HEK293 (cell line): ENCODE measurements at regions not wholly inside any gene's neighbourhood (a gene's known extent, or its start where the extent isn't known, plus 50 kb on each side); places are given as distances from the start of the nearest gene placed in this dataset.

ENCODE experiments used
- CTCF ChIA-PET: fragments of 350-600 bp; formaldehyde crosslinking; extraction: SDS; loops from one replicate; lab custom pipeline; 2021; ENCODE audit warnings: antibody characterized with exemption; lab: Yijun Ruan, JAX
- POLR2A ChIA-PET: fragments of 300-600 bp; formaldehyde crosslinking; extraction: SDS; loops from one replicate; lab custom pipeline; 2020; ENCODE audit warnings: antibody characterized with exemption, inconsistent platforms; lab: Yijun Ruan, JAX
- H3K27ac ChIP-seq: fragments of 200-500 bp; sonication (Bioruptor generic); 2 replicates; pipeline ENCODE4 v1.5.1; 2014; ENCODE audit warnings: low read depth, low read length, control low read depth, inconsistent platforms; ENCODE audit errors: extremely low read depth
- H3K36me3 ChIP-seq, 2 experiments: fragments of 200-500 bp in 1 of 2; sonication (Bioruptor generic) in 1 of 2; 1 replicate in 1 of 2; 2 replicates in 1 of 2; pipeline ENCODE4 v1.5.1; 2014 to 2017; ENCODE audit warnings: inconsistent platforms in 2 of 2, low read length in 2 of 2; ENCODE audit not compliant: control insufficient read depth in 2 of 2, insufficient read depth in 1 of 2
- H3K4me1 ChIP-seq: fragments of 200-500 bp; sonication (Bioruptor generic); 2 replicates; pipeline ENCODE4 v1.5.1; 2014; ENCODE audit warnings: mild to moderate bottlenecking, low read length, inconsistent platforms; ENCODE audit not compliant: control insufficient read depth, insufficient read depth
- H3K4me3 ChIP-seq: 2 replicates; pipeline ENCODE4 v1.5.1; 2011; ENCODE audit warnings: low read depth, mild to moderate bottlenecking, control low read depth, low read length, moderate library complexity
- H3K9me3 ChIP-seq: fragments of 200-500 bp; sonication (Bioruptor generic); 2 replicates; pipeline ENCODE4 v1.5.1; 2014; ENCODE audit warnings: low read depth, low read length, inconsistent platforms; ENCODE audit not compliant: control insufficient read depth, insufficient read depth
- ATF2 ChIP-seq: fragments of 450-650 bp; formaldehyde crosslinking; IDR thresholded peaks from 2 replicates; pipeline ENCODE4 v1.5.1; 2016; ENCODE audit warnings: missing biosample characterization, missing genetic modification characterization, low read depth
- BCL11B ChIP-seq: fragments of 450-650 bp; formaldehyde crosslinking; IDR thresholded peaks from 2 replicates; pipeline ENCODE4 v1.5.1; 2016; ENCODE audit warnings: low read depth, missing biosample characterization, missing genetic modification characterization
- GLI2 ChIP-seq: fragments of 450-650 bp; formaldehyde crosslinking; IDR thresholded peaks from 2 replicates; pipeline ENCODE4; 2017; ENCODE audit warnings: missing biosample characterization, missing genetic modification characterization, low read depth, borderline replicate concordance
- HIC1 ChIP-seq: fragments of 450-650 bp; formaldehyde crosslinking; IDR thresholded peaks from 2 replicates; pipeline ENCODE4 v1.5.1; 2016; ENCODE audit warnings: missing biosample characterization, missing genetic modification characterization
- MEIS1 ChIP-seq: sonication (generic); formaldehyde crosslinking; IDR thresholded peaks from 2 replicates; pipeline ENCODE4 v1.8.1; 2022; ENCODE audit warnings: missing genetic modification reagents, mild to moderate bottlenecking, borderline replicate concordance
- PRDM10 ChIP-seq: fragments of 450-650 bp; formaldehyde crosslinking; IDR thresholded peaks from 2 replicates; pipeline ENCODE4 v1.5.1; 2016; ENCODE audit warnings: missing biosample characterization, missing genetic modification characterization
- REPIN1 ChIP-seq: fragments of 450-650 bp; formaldehyde crosslinking; IDR thresholded peaks from 2 replicates; pipeline ENCODE4 v1.5.1; 2017; ENCODE audit warnings: missing biosample characterization, missing genetic modification characterization, low read depth
- SALL2 ChIP-seq: fragments of 450-650 bp; formaldehyde crosslinking; IDR thresholded peaks from 2 replicates; pipeline ENCODE4 v1.5.0; 2017; ENCODE audit warnings: missing biosample characterization, mild to moderate bottlenecking, missing genetic modification characterization, borderline replicate concordance
- ZBTB6 ChIP-seq: fragments of 450-650 bp; formaldehyde crosslinking; IDR thresholded peaks from 2 replicates; pipeline ENCODE4 v1.5.1; 2017; ENCODE audit warnings: missing biosample characterization, missing genetic modification characterization
- ZFHX2 ChIP-seq: fragments of 450-650 bp; formaldehyde crosslinking; conservative IDR thresholded peaks from 2 replicates; pipeline ENCODE4 v1.5.1; 2016; ENCODE audit warnings: missing biosample characterization, missing genetic modification characterization
- ZIC2 ChIP-seq: fragments of 450-650 bp; formaldehyde crosslinking; IDR thresholded peaks from 2 replicates; pipeline ENCODE4 v1.5.1; 2016; ENCODE audit warnings: missing biosample characterization, missing genetic modification characterization
- ZNF10 ChIP-seq: fragments of 450-650 bp; formaldehyde crosslinking; IDR thresholded peaks from 2 replicates; pipeline ENCODE4 v1.5.1; 2017; ENCODE audit warnings: missing biosample characterization, missing genetic modification characterization
- ZNF112 ChIP-seq: fragments of 450-650 bp; formaldehyde crosslinking; IDR thresholded peaks from 2 replicates; pipeline ENCODE4 v1.5.0; 2017; ENCODE audit warnings: missing biosample characterization, missing genetic modification characterization
- ZNF16 ChIP-seq: fragments of 450-650 bp; formaldehyde crosslinking; IDR thresholded peaks from 2 replicates; pipeline ENCODE4 v1.5.1; 2016; ENCODE audit warnings: low read depth, missing biosample characterization, missing genetic modification characterization
- ZNF174 ChIP-seq: fragments of 450-650 bp; formaldehyde crosslinking; IDR thresholded peaks from 2 replicates; pipeline ENCODE4 v1.5.0; 2017; ENCODE audit warnings: missing biosample characterization, mild to moderate bottlenecking, missing genetic modification characterization
- ZNF19 ChIP-seq: fragments of 450-650 bp; formaldehyde crosslinking; IDR thresholded peaks from 2 replicates; pipeline ENCODE4; 2016; ENCODE audit warnings: missing biosample characterization, missing genetic modification characterization, low read depth
- ZNF221 ChIP-seq: fragments of 450-650 bp; formaldehyde crosslinking; IDR thresholded peaks from 2 replicates; pipeline ENCODE4 v1.5.1; 2017; ENCODE audit warnings: missing biosample characterization, missing genetic modification characterization, borderline replicate concordance
- ZNF248 ChIP-seq: fragments of 450-650 bp; formaldehyde crosslinking; IDR thresholded peaks from 2 replicates; pipeline ENCODE4 v1.5.1; 2017; ENCODE audit warnings: missing biosample characterization, missing genetic modification characterization
- ZNF416 ChIP-seq: fragments of 450-650 bp; formaldehyde crosslinking; IDR thresholded peaks from 2 replicates; pipeline ENCODE4 v1.5.1; 2016; ENCODE audit warnings: missing biosample characterization, missing genetic modification characterization
- ZNF501 ChIP-seq: fragments of 450-650 bp; formaldehyde crosslinking; IDR thresholded peaks from 2 replicates; pipeline ENCODE4 v1.5.1; 2016; ENCODE audit warnings: missing biosample characterization, missing genetic modification characterization
- ZNF513 ChIP-seq: fragments of 450-650 bp; IDR thresholded peaks from 2 replicates; pipeline ENCODE4 v1.5.1; 2018; ENCODE audit warnings: missing biosample characterization, missing genetic modification characterization
- ZNF670 ChIP-seq: fragments of 450-650 bp; formaldehyde crosslinking; IDR thresholded peaks from 2 replicates; pipeline ENCODE4 v1.5.1; 2016; ENCODE audit warnings: missing biosample characterization, missing genetic modification characterization, low read depth
- ZNF843 ChIP-seq: fragments of 450-650 bp; formaldehyde crosslinking; IDR thresholded peaks from 2 replicates; pipeline ENCODE4 v1.5.1; 2016; ENCODE audit warnings: missing biosample characterization, missing genetic modification characterization
- ZXDB ChIP-seq: fragments of 450-650 bp; formaldehyde crosslinking; IDR thresholded peaks from 2 replicates; pipeline ENCODE4 v1.5.1; 2016; ENCODE audit warnings: missing biosample characterization, missing genetic modification characterization

- TF ChIP-seq ZNF843 (tag by site-specific recombination) (no peak), ZFHX2 (tag by site-specific recombination) (no peak), ZNF10 (no peak), ZNF16 (no peak), REPIN1 (tag by site-specific recombination) (no peak), SALL2 (tag by site-specific recombination) (no peak), ZNF112 (no peak), ZNF19 (no peak), ZNF670 (no peak), ZXDB (tag by site-specific recombination) (no peak), BCL11B (tag by site-specific recombination) (no peak), ZNF221 (tag by site-specific recombination) (no peak), ZNF174 (no peak), ZNF248 (tag by site-specific recombination) (no peak), ZNF513 (tag by site-specific recombination) (no peak), MEIS1 (CRISPR knock-in tag) (no peak), ZNF501 (tag by site-specific recombination) (no peak)
- Histone ChIP-seq H3K4me1 (no peaks in the 10 kb centered on the region), H3K27ac (no peak overlapping the region), H3K36me3 (no peaks in the 10 kb centered on the region), H3K4me3 (no peak overlapping the region), H3K9me3 (no peaks in the 10 kb centered on the region)
- POLR2A ChIA-PET = no interaction called here
- CTCF ChIA-PET = no interaction called here
These were observed 968.7 kb downstream of the CNTNAP5 start for GRCh38 chr2:124993809-124994208.

GRCh38 chr2:124995185-124995912 lies 970.3 kb downstream of the CNTNAP5 start:
- no peak for TF ChIP-seq ATF2 (tag by site-specific recombination)
- TF ChIP-seq ZIC2 = no peak
- no peak for TF ChIP-seq HIC1
- no peak for TF ChIP-seq PRDM10 (tag by site-specific recombination)
- TF ChIP-seq ZNF174 = no peak
- no peak for TF ChIP-seq ZNF416
- TF ChIP-seq ZBTB6 (tag by site-specific recombination) = no peak
- TF ChIP-seq GLI2 (tag by site-specific recombination) = no peak
- POLR2A ChIA-PET = no interaction called here
- no peaks in the 10 kb centered on the region for H3K4me1 ChIP-seq
- no peaks in the 10 kb centered on the region for H3K36me3 ChIP-seq
- CTCF ChIA-PET = no interaction called here
- no peaks in the 10 kb centered on the region for H3K9me3 ChIP-seq
- H3K4me3 ChIP-seq = no peak overlapping the region
- no peak overlapping the region for H3K27ac ChIP-seq
